H9 (cell line): ENCODE measurements at regions not wholly inside any gene's neighbourhood (a gene's known extent, or its start where the extent isn't known, plus 50 kb on each side); places are given as distances from the start of the nearest gene placed in this dataset.

ENCODE experiments used
- DNase-seq: peaks from one replicate; pipeline ENCODE4 v3.0.0-alpha.2; 2017
- H2AFZ ChIP-seq: one replicate; pipeline ENCODE4 v1.6.1; 2013; ENCODE audit warnings: mild to moderate bottlenecking, low read length, control low read depth, moderate library complexity
- H2AK5ac ChIP-seq: 2 replicates; pipeline ENCODE4 v1.6.1; 2013; ENCODE audit warnings: low read length, control low read depth, mixed read lengths; ENCODE audit not compliant: insufficient read length
- H2BK120ac ChIP-seq: one replicate; pipeline ENCODE4 v1.6.1; 2013; ENCODE audit warnings: low read depth, mild to moderate bottlenecking, low read length, control low read depth, inconsistent platforms; ENCODE audit not compliant: poor library complexity, severe bottlenecking
- H2BK12ac ChIP-seq: 2 replicates; pipeline ENCODE4 v1.6.1; 2013; ENCODE audit warnings: low read length, control low read depth, mixed read lengths, low read depth; ENCODE audit not compliant: insufficient read length
- H2BK15ac ChIP-seq: 2 replicates; pipeline ENCODE4 v1.6.1; 2013; ENCODE audit warnings: low read depth, low read length, control low read depth
- H2BK20ac ChIP-seq: one replicate; pipeline ENCODE4 v1.6.1; 2013; ENCODE audit warnings: low read depth, mild to moderate bottlenecking, low read length, control low read depth, inconsistent platforms; ENCODE audit not compliant: poor library complexity, severe bottlenecking
- H2BK5ac ChIP-seq: 2 replicates; pipeline ENCODE4 v1.6.1; 2013; ENCODE audit warnings: low read length, control low read depth, mixed read lengths; ENCODE audit not compliant: insufficient read length
- H3K14ac ChIP-seq: 2 replicates; pipeline ENCODE4 v1.6.1; 2013; ENCODE audit warnings: low read length, control low read depth; ENCODE audit not compliant: insufficient read depth
- H3K18ac ChIP-seq: 2 replicates; pipeline ENCODE4 v1.6.1; 2013; ENCODE audit warnings: low read depth, mild to moderate bottlenecking, mixed read lengths, low read length, control low read depth; ENCODE audit not compliant: insufficient read length
- H3K23ac ChIP-seq: 2 replicates; pipeline ENCODE4 v1.6.1; 2013; ENCODE audit warnings: low read length, control low read depth, mixed read lengths, low read depth; ENCODE audit not compliant: insufficient read length
- H3K23me2 ChIP-seq: 2 replicates; pipeline ENCODE4 v1.6.1; 2013; ENCODE audit warnings: low read depth, mild to moderate bottlenecking, mixed read lengths, low read length, control low read depth; ENCODE audit not compliant: insufficient read length, poor library complexity, severe bottlenecking
- H3K27ac ChIP-seq: 2 replicates; pipeline ENCODE4 v1.5.1; 2013; ENCODE audit warnings: low read length, control low read depth, mixed read lengths, low read depth; ENCODE audit not compliant: insufficient read length
- H3K27me3 ChIP-seq: 2 replicates; pipeline ENCODE4 v1.6.1; 2013; ENCODE audit warnings: low read length, control low read depth, inconsistent platforms; ENCODE audit not compliant: insufficient read depth
- H3K4ac ChIP-seq: 2 replicates; pipeline ENCODE4 v1.6.1; 2013; ENCODE audit warnings: low read depth, mild to moderate bottlenecking, control low read depth, inconsistent platforms, low read length, moderate library complexity
- H3K4me1 ChIP-seq: 2 replicates; pipeline ENCODE4 v1.6.1; 2013; ENCODE audit warnings: low read length, control low read depth, inconsistent platforms; ENCODE audit not compliant: insufficient read depth
- H3K4me2 ChIP-seq: 2 replicates; pipeline ENCODE4 v1.6.1; 2013; ENCODE audit warnings: low read length, control low read depth, mixed read lengths; ENCODE audit not compliant: insufficient read length, insufficient read depth
- H3K56ac ChIP-seq: 2 replicates; pipeline ENCODE4 v1.6.1; 2013; ENCODE audit warnings: low read depth, mild to moderate bottlenecking, mixed read lengths, low read length, control low read depth; ENCODE audit not compliant: insufficient read length
- H3K79me1 ChIP-seq: 2 replicates; pipeline ENCODE4 v1.6.1; 2013; ENCODE audit warnings: low read depth, mild to moderate bottlenecking, moderate library complexity, low read length, control low read depth, inconsistent platforms; ENCODE audit not compliant: insufficient read depth, poor library complexity, severe bottlenecking
- H3K79me2 ChIP-seq: 2 replicates; pipeline ENCODE4 v1.6.1; 2013; ENCODE audit warnings: low read length, control low read depth, inconsistent platforms; ENCODE audit not compliant: insufficient read depth
- H3K9ac ChIP-seq: 2 replicates; pipeline ENCODE4 v1.6.1; 2013; ENCODE audit warnings: low read length, control low read depth, mixed read lengths; ENCODE audit not compliant: insufficient read length; ENCODE audit errors: extremely low read depth
- H3K9me3 ChIP-seq: one replicate; pipeline ENCODE4 v1.6.1; 2013; ENCODE audit warnings: low read depth, low read length, inconsistent platforms; ENCODE audit not compliant: control insufficient read depth
- H3T11ph ChIP-seq: one replicate; pipeline ENCODE4 v1.6.1; 2013; ENCODE audit warnings: mild to moderate bottlenecking, low read length, control low read depth, inconsistent platforms
- H4K20me1 ChIP-seq: one replicate; pipeline ENCODE4 v1.6.1; 2013; ENCODE audit not compliant: control insufficient read depth, insufficient read length, insufficient read depth
- H4K5ac ChIP-seq: 2 replicates; pipeline ENCODE4 v1.6.1; 2013; ENCODE audit warnings: low read depth, mild to moderate bottlenecking, mixed read lengths, low read length, control low read depth; ENCODE audit not compliant: insufficient read length
- H4K8ac ChIP-seq: replicated peaks from 2 replicates; pipeline ENCODE4 v1.6.1; 2013; ENCODE audit warnings: low read length, control low read depth, mixed read lengths, low read depth; ENCODE audit not compliant: insufficient read length
- H4K91ac ChIP-seq: 2 replicates; pipeline ENCODE4 v1.6.1; 2013; ENCODE audit warnings: low read depth, mild to moderate bottlenecking, moderate library complexity, mixed read lengths, low read length, control low read depth; ENCODE audit not compliant: insufficient read length
- H3K27ac Mint-ChIP-seq, 3 experiments: 2 replicates in 2 of 3; 3 replicates in 1 of 3; pipeline ENCODE4 v1.8.0; 2020 to 2021; ENCODE audit warnings: mixed read lengths in 3 of 3, mild to moderate bottlenecking in 1 of 3, moderate library complexity in 1 of 3
- H3K27me3 Mint-ChIP-seq: 2 replicates; pipeline ENCODE4 v1.8.0; 2021; ENCODE audit warnings: low read depth, mild to moderate bottlenecking, moderate library complexity, mixed read lengths
- H3K36me3 Mint-ChIP-seq, 3 experiments: 2 replicates in 2 of 3; 3 replicates in 1 of 3; pipeline ENCODE4 v1.8.0; 2020 to 2021; ENCODE audit warnings: low read depth in 3 of 3, mixed read lengths in 3 of 3; ENCODE audit not compliant: insufficient read depth in 1 of 3
- H3K4me1 Mint-ChIP-seq, 2 experiments: 2 replicates each; pipeline ENCODE4 v1.8.0; 2020; ENCODE audit warnings: mixed read lengths in 2 of 2
- H3K4me3 Mint-ChIP-seq, 2 experiments: 2 replicates in 1 of 2; 3 replicates in 1 of 2; pipeline ENCODE4 v1.8.0; 2020 to 2021; ENCODE audit warnings: mild to moderate bottlenecking in 2 of 2, mixed read lengths in 2 of 2, moderate library complexity in 1 of 2
- H3K9me3 Mint-ChIP-seq, 2 experiments: 2 replicates in 1 of 2; 3 replicates in 1 of 2; pipeline ENCODE4 v1.8.0; 2020; ENCODE audit warnings: mild to moderate bottlenecking in 2 of 2, mixed read lengths in 2 of 2, moderate library complexity in 1 of 2
- CTCF ChIP-seq: fragments of 200-600 bp; sonication (generic); conservative IDR thresholded peaks from 3 replicates; pipeline ENCODE4 v1.8.0; 2021; ENCODE audit warnings: antibody characterized with exemption, mild to moderate bottlenecking

GRCh38 chr3:168325684-168326083, 230.0 kb upstream of the GOLIM4 start:
- Histone ChIP-seq H3K27ac (no peak overlapping the region), H3K4me1 (no peaks in the 10 kb centered on the region; the same call in 1 of the 2 replicates), H2BK20ac (no peak overlapping the region), H4K20me1 (no peaks in the 10 kb centered on the region), H3K14ac (no peak overlapping the region), H4K8ac (no peak overlapping the region), H2BK15ac (no peak overlapping the region), H3K9me3 (no peaks in the 10 kb centered on the region), H3K9ac (no peak overlapping the region), H3K23ac (no peak overlapping the region), H3K79me2 (no peaks in the 10 kb centered on the region), H2BK120ac (no peak overlapping the region), H4K91ac (no peak overlapping the region), H3K4ac (no peak overlapping the region), H4K5ac (no peak overlapping the region), H3K27me3 (no peaks in the 10 kb centered on the region), H3T11ph (no peak overlapping the region), H3K18ac (no peak overlapping the region), H3K79me1 (no peaks in the 10 kb centered on the region), H3K56ac (no peak overlapping the region), H3K4me2 (no peak overlapping the region), H2BK12ac (no peak overlapping the region), H2AFZ (no peak overlapping the region), H2AK5ac (no peak overlapping the region), H2BK5ac (no peak overlapping the region), H3K23me2 (no peaks in the 10 kb centered on the region)
- TF ChIP-seq CTCF = no peak
- no peak overlapping the region for H3K4me3 Mint-ChIP-seq
- peaks cover 7% of the 10 kb centered on the region in 2 experiments for H3K4me1 Mint-ChIP-seq
- H3K36me3 Mint-ChIP-seq = no peaks in the 10 kb centered on the region
- DNase-seq = no peak
- H3K27ac Mint-ChIP-seq = no peak overlapping the region; a peak in 1 of 7 replicates
- no peaks in the 10 kb centered on the region for H3K27me3 Mint-ChIP-seq
- H3K9me3 Mint-ChIP-seq = no peaks in the 10 kb centered on the region
